Urinary bladder (tissue), 3 donors: ENCODE measurements at regions not wholly inside any gene's neighbourhood (a gene's known extent, or its start where the extent isn't known, plus 50 kb on each side); places are given as distances from the start of the nearest gene placed in this dataset.
A peak's percentile ranks its signal among the peaks of the same experiment; 100 is the strongest.

Experiments used
- DNase-seq: peaks from one replicate; pipeline ENCODE4 v3.0.0-alpha.2; 2015; ENCODE audit errors: extremely low spot score
- H3K27ac ChIP-seq: one replicate; pipeline ENCODE4 v1.5.1; 2013; ENCODE audit warnings: low read depth, mild to moderate bottlenecking, moderate library complexity
- H3K36me3 ChIP-seq: one replicate; pipeline ENCODE4 v1.6.1; 2013; ENCODE audit warnings: mild to moderate bottlenecking, moderate library complexity; ENCODE audit not compliant: insufficient read depth
- H3K4me1 ChIP-seq: one replicate; pipeline ENCODE4 v1.6.1; 2013; ENCODE audit warnings: mild to moderate bottlenecking, moderate library complexity; ENCODE audit not compliant: insufficient read depth
- H3K4me3 ChIP-seq: one replicate; pipeline ENCODE4 v1.5.1; 2013; ENCODE audit warnings: low read depth, low read length
- WGBS: extraction: QIAGEN DNeasy Blood & Tissue Kit; methylation state at CpG from one replicate; pipeline ENCODE4 v1.1.7; 2013; 5-methylcytosine and 5-hydroxymethylcytosine counted together
- donor health status: healthy with polysubstance abuse.
- donor health status: healthy.

DNA sequence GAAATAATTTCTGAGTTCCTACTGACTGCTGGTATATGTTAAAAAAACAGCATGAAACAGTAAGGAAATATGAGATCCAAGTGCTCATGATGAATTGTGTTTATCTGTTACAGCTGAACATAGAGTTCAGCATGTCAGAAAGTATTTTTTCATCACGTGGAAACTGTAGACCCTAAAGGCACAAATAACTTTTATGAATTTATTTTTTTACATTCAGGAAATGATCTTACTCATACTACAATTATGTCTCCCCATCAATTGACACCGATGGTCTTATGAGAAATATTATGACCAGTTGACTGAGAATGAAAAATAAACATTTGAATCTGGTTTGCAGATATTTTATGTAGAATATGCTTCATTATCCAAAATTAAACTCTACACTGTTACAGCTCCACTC is 283.1 kb upstream of the SPANXN4 start:
- DNase-seq, result no peak
- no peak overlapping the region for H3K4me3 ChIP-seq
- no peaks in the 10 kb centered on the region for H3K4me1 ChIP-seq
- H3K27ac ChIP-seq, result no peak overlapping the region
- no peaks in the 10 kb centered on the region for H3K36me3 ChIP-seq
- WGBS, result 60% methylated on average over 2 of the region's 2 CpGs

DNA sequence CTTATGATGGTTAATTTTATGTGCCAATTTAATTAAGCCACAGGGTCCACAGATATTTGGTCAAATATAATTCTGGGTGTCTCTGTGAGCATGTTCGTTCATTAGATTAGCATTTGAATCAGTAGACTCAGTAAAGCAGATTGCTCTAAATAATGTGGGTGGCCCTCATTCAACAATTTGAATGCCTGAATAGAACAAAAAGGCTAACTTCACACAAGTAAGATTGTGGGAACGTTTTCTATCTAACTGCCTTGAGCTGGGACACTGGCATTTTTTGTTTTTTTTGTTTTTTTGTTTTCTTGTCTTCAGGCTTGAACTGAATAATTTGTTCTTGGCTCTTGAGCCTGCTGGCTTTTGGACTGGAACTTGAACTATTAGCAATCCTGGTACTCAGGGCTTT is 292.4 kb upstream of the SPANXN4 start:
- H3K36me3 ChIP-seq, result no peaks in the 10 kb centered on the region
- DNase-seq, result no peak
- WGBS, result 72% methylated on average over 2 of the region's 2 CpGs

DNA sequence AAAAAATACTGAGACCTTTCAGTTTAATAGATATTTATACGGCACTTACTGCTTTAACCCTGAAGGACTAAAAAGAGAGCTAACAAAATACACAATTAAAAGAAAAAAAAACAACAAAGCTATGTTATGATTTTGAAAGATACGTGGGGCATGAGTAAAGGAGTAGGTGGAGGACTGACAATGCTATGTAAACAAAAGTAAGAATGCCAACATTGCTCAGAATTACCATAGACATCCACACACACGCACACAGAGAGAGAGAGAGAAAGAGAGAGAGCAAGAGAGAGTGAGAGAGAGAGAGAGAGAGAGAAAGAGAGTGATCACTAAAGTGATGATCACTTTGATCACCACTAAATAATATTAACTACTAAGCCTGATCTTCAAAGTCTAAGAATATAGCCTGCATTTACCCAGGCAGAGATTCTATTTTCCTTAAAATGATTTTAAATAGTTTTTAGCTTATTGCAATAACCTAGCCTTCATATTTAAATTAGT is 313.9 kb upstream of the SPANXN4 start:
- no peaks in the 10 kb centered on the region for H3K4me1 ChIP-seq
- H3K36me3 ChIP-seq, result no peaks in the 10 kb centered on the region
- 33% methylated on average over 3 of the region's 3 CpGs for WGBS
- H3K27ac ChIP-seq, result no peak overlapping the region
- DNase-seq, result no peak
- no peak overlapping the region for H3K4me3 ChIP-seq

More for the DNA sequence above, 292.4 kb upstream of the SPANXN4 start:
- Histone ChIP-seq H3K4me1 (no peaks in the 10 kb centered on the region), H3K4me3 (no peak overlapping the region), H3K27ac (no peak overlapping the region)

- WGBS, result 35% methylated on average over 2 of the region's 2 CpGs
- H3K4me1 ChIP-seq, result no peaks in the 10 kb centered on the region
- no peak overlapping the region for H3K4me3 ChIP-seq
- no peak for DNase-seq
- no peaks in the 10 kb centered on the region for H3K36me3 ChIP-seq
- H3K27ac ChIP-seq, result no peak overlapping the region
These were observed 323.0 kb upstream of the SPANXN4 start for GRCh38 chrX:142702749-142703148.

GRCh38 chrX:142688256-142688655 is 337.5 kb upstream of the SPANXN4 start:
- H3K27ac ChIP-seq, result no peak overlapping the region
- no peak for DNase-seq
- 90% methylated on average over 2 of the region's 2 CpGs for WGBS
- H3K4me1 ChIP-seq, result no peaks in the 10 kb centered on the region
- no peaks in the 10 kb centered on the region for H3K36me3 ChIP-seq
- H3K4me3 ChIP-seq, result no peak overlapping the region

DNA sequence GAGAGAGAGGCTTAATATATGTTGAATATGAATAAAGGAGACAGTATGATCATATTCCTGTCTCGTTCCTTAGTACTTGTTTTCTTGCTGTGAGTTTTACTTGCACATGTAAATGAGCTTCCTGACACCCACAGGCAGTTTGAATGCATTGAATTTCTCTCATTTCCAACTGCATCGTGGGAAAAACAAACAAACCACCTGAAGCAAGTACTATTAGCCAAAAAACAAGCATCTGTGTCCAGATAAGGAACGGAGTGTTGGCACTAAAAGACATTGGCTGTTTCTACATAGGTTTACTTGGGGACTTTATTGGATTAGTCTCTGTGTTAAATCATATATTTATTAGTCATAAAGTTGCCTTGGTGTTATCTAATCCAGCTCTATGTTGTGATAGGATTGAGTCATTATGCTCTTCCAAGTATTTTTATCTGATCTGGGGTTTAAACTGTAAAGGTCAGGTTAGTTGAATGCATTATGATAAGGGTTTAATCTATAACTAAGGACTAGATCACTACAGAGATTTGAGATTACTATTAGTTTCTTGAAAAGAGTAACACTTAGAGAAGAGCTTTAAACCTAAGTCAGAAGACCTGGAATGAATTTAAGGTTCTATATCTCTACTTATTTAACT is 339.0 kb upstream of the SPANXN4 start:
- WGBS, result 18% methylated on average over 3 of the region's 3 CpGs
- H3K36me3 ChIP-seq, result no peaks in the 10 kb centered on the region
- no peaks in the 10 kb centered on the region for H3K4me1 ChIP-seq
- no peak overlapping the region for H3K27ac ChIP-seq
- no peak for DNase-seq
- H3K4me3 ChIP-seq, result no peak overlapping the region

- WGBS, result 72% methylated on average over 1 of the region's 1 CpG
- H3K4me3 ChIP-seq, result no peak overlapping the region
These were observed 339.5 kb upstream of the SPANXN4 start for GRCh38 chrX:142686206-142686605.

GRCh38 chrX:142680038-142680437 is 345.7 kb upstream of the SPANXN4 start:
- H3K4me1 ChIP-seq, result no peaks in the 10 kb centered on the region
- no peak overlapping the region for H3K4me3 ChIP-seq
- no peak for DNase-seq
- no peaks in the 10 kb centered on the region for H3K36me3 ChIP-seq
- no peak overlapping the region for H3K27ac ChIP-seq

More at GRCh38 chrX:142686206-142686605, 339.5 kb upstream of the SPANXN4 start:
- no peak overlapping the region for H3K27ac ChIP-seq
- H3K36me3 ChIP-seq, result no peaks in the 10 kb centered on the region
- no peak for DNase-seq
- no peaks in the 10 kb centered on the region for H3K4me1 ChIP-seq

DNA sequence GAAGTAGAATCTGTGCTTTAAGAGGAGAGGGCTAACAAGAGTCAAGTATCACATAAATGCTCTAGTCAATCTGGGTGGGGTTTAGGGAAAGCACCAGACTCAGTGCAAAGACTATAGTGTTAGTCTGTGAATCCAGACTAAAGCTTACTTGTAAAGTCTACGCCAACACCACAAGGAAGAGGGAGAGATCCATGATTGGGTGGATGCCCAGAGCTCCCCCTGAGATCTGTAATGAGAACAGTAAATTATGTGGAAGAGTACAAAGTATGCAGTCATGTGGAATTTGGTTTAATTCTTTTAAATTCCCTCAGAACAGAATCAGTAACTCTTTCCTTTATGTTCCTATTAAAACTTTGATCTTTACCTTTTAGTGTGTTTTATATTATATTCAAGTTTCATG is 354.7 kb upstream of the SPANXN4 start:
- H3K36me3 ChIP-seq, result no peaks in the 10 kb centered on the region
- 84% methylated on average over 1 of the region's 1 CpG for WGBS
- DNase-seq, result peak; percentile 0
- H3K27ac ChIP-seq, result no peak overlapping the region
- no peak overlapping the region for H3K4me3 ChIP-seq
- no peaks in the 10 kb centered on the region for H3K4me1 ChIP-seq

DNA sequence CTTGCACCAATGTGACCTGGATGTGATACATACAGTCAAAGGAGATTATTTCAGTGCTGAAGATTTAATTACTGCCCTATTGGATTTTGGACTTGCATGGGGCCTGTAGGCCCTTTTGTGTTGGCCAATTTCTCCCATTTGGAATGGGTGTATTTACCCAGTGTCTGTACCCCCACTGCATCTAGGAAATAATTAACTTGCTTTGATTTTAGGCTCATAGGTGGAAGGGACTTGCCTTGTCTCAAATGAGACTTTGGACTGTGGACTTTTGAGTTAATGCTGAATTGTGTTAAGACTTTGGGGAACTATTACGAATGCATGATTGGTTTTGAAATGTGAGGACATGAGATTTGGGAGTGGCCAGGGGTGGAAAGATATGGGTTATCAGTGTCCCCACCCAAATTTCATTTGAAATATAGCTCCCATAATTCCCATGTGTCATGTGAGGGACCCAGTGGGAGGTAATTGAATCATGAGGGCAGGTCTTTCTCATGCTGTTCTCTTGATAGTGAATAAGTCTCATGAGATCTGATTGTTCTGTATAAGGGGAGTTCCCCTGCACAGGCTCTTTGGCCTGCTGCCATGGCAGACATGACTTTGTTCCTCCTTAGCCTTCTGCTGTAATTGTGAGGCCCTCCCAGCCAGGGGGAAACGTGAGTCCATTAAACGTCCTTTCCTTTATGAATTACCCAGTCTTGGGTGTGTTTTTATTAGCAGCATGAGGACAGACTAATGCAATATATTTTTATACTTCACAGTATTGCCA is 362.2 kb upstream of the SPANXN4 start:
- no peaks in the 10 kb centered on the region for H3K4me1 ChIP-seq
- WGBS, result 52% methylated on average over 3 of the region's 3 CpGs
- H3K27ac ChIP-seq, result no peak overlapping the region
- no peaks in the 10 kb centered on the region for H3K36me3 ChIP-seq
- no peak overlapping the region for H3K4me3 ChIP-seq
- DNase-seq, result no peak

DNA sequence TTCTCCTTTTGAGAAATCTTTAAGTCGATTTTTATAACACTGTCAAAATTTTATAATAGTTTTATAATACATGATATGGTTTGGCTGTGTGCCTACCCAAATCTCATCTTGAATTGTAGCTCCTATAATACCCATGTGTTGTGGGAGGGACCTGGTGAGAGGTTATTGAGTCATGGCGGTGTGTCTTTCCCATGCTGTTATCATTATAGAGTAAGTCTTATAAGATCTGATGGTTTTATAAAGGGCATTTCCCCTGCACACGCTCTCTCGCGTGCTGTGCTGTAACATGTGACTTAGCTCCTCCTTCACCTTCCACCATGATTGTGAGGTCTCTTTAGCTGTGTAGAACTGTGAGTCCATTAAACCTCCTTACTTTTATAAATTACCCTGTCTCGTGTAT is 364.0 kb upstream of the SPANXN4 start:
- H3K36me3 ChIP-seq, result no peaks in the 10 kb centered on the region
- no peak for DNase-seq
- 89% methylated on average over 6 of the region's 6 CpGs for WGBS
- no peak overlapping the region for H3K4me3 ChIP-seq
- H3K4me1 ChIP-seq, result no peaks in the 10 kb centered on the region
- H3K27ac ChIP-seq, result no peak overlapping the region

GRCh38 chrX:142655507-142655906 is 370.2 kb upstream of the SPANXN4 start:
- Histone ChIP-seq H3K4me1 (no peaks in the 10 kb centered on the region), H3K27ac (no peak overlapping the region), H3K36me3 (no peaks in the 10 kb centered on the region), H3K4me3 (no peak overlapping the region)
- DNase-seq, result no peak
- 77% methylated on average over 2 of the region's 2 CpGs for WGBS

GRCh38 chrX:142637206-142637605 is 388.5 kb upstream of the SPANXN4 start:
- H3K4me3 ChIP-seq, result no peak overlapping the region
- H3K36me3 ChIP-seq, result no peaks in the 10 kb centered on the region
- DNase-seq, result no peak
- H3K27ac ChIP-seq, result no peak overlapping the region
- 66% methylated on average over 2 of the region's 2 CpGs for WGBS
- H3K4me1 ChIP-seq, result no peaks in the 10 kb centered on the region

DNA sequence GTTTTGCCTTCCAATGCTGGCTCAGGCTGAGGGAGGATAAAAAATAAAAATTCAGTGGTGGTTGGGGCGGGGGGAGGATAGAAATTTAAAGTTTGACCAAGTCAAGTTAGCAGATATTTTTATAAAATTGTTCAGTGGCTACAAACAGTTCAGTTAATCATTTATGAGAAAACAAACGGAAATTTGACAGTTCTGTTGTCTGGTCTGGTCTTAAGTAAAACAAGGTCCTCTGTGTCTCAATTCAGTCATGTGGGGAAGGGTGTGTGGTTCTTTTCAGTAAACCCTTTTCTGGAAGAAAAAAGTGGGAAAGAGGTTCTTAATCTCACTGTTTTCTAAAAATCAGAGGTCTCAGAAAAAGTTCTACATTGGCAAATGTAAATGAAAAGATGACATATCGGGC is 409.1 kb upstream of the SPANXN4 start:
- H3K27ac ChIP-seq, result no peak overlapping the region
- DNase-seq, result no peak
- 84% methylated on average over 3 of the region's 3 CpGs for WGBS
- no peaks in the 10 kb centered on the region for H3K4me1 ChIP-seq
- H3K36me3 ChIP-seq, result no peaks in the 10 kb centered on the region
- H3K4me3 ChIP-seq, result no peak overlapping the region
